ENCODE measurements at regions not wholly inside any gene's neighbourhood (a gene's known extent, or its start where the extent isn't known, plus 50 kb on each side); places are given as distances from the start of the nearest gene placed in this dataset.

GRCh38 chr22:26897384-26897783 lies 240.0 kb downstream of the MIAT start:
- no peak for DNase-seq

DNA sequence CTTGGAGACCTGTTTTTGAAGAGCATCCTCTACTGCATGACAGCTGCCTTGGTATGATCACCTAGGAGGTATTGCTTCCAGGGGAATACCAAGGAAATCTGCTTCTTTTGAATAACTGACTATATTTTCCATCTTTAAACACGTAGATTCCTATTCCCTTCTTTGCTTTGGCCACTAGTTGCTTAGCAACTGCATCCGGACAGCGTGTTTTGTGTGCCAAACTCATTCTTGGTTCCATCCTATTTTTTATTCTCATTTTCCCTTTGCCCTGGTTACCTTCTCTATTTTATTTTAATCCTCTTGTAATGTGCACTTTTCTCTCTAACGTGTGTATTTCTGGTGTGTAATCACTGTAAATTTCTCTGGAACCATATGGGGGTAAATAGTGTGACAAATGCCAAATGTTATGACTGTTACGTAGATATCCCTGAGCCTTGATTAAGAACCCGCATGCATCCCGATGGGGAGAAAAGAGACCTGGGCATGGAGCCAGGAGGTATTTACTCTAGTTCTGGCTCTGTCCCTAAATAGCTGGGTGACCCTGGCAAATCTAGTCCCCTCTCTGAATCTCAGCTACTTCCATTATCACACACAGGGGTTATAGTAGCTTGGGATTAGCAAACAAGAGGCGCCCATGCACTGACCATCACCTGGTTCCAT lies 241.7 kb downstream of the MIAT start:
- no peak for DNase-seq

DNA sequence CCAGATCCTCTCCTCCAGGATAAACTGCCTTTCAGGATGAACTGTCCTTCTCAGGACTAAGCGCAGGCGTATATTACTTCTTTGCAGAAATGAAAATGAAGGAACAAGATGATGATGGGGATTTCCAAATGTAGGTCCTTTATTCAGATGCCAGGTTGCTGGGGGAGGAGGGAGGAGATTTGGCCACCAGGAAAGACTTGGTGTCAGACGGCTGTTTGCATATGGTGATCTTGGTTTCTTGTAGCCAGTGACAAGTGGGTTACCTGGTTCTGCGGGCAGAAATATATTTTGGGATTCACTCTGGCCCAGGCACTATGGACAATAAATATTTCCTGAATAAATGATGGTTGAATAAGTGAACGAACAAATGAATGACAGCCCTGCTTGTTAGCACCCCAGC lies 243.4 kb downstream of the MIAT start:
- no peak for DNase-seq

DNA sequence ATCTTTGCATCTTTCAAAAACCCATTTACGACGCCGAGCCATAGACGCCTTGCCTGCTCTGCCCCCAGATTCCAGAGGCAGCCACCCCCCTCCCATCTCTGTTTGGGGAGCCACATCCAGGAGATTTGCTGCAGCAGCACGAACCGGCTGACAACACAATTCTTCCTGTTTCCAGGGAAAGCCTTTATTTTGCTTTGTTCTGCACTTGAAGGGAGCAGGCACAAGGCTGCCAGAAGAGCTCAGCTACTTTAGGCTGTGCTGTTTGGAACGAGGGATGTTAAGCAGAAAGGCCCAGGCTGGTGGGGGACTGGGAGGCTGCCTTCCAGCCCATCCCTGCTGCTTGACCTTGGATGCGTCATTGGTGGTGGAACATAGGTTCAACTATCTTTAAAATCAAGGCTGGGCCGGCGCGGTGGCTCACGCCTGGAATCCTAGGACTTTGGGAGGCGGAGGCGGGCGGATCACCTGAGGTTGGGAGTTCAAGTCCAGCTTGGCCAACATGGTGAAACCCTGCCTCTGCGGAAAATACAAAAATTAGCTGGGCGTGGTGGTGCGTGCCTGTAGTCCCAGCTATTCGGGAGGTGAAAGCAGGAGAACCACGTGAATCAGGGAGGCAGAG lies 243.9 kb downstream of the MIAT start:
- no peak for DNase-seq

DNA sequence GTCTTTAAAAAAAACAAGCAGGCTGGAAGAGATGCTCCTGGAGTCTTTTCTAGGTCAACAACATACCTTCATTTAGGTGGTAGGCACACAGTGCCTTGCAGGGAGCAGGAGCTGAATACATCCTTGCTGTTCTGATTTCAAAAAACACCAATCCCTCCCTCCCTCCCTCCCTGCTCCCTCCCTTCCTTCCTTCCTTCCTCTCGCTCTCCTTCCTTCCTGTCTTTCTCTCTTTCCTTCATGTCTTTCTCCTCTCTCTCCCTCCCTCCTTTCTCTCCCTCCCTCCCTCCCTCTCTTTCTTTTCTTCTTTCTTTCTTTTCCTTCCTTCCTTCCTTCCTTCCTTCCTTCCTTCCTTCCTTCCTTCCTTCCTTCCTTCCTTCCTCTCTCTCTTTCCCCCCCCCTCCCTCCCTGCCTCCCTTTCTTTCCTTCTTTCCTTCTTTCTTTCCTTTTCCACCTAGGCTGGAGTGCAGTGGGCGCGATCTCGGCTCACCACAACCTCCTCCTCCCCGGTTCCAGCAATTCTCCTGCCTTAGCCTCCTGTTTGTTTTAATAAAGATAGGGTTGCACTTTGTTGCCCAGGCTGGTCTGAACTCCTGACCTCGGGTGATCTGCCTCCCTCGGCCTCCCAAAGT lies 245.1 kb downstream of the MIAT start:
- DNase-seq, result no peak

DNA sequence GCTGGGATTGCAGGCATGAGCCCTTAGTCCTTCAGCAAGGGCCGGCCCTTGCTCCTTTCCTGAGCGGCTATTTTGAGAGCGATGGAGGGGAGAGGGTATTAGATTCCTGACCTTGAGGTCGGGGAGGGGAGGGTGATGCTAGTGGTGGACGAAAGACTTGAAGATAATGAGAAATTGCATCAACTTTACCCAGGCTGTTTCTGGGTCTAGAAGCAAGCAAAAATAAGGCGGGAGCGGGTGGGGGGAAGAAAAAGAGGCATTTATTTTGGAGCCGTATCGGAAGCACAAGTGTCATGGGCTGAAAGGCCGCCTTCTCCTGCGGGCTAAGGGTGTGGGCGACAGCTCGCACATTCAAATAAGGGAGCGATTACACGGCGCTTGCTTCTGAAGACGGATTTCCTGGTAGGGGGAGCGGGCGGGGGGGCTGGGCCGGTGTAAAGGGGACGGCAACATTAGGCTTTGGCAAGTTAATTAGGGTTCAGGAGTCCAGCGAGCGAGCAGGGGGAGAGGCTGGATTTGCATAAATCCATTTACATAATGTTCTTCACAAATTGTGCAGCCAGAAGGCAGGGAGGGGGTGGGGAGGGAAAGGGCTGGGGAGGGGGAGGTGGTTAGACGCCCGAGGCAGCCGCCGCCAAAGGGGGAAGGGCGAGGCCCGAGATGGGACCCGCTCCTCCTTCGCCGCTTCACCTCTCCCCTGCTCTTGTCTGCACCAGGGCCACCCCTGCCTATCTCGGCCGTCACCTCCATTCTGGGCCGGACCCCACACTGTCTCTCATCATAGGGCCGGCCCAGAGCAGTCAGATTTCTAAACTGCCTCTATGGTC lies 245.9 kb downstream of the MIAT start:
- no peak for DNase-seq

- DNase-seq, result no peak
These were observed 247.1 kb downstream of the MIAT start for GRCh38 chr22:26904483-26904882.

GRCh38 chr22:26905076-26905475 lies 247.7 kb downstream of the MIAT start:
- no peak for DNase-seq

DNA sequence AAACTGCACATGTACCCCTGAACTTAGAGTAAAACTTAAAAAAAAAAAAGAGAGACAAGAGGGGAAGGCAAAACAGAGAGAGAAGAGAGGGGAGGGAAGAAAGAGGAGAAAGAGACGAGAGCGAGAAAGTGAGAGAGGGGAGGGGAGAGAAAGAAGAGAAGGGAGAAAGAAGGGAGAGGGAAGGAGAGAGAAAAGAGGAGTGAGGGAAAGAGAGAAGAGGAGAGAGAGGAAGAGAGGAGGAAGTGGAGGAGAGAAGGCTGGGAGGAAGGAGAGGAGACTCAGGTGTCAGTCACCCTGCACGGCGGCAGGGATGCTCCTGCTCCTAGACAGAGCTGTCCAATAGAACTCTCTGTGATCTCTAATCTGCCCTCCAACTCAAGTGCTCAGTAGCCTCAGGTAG lies 248.3 kb downstream of the MIAT start:
- DNase-seq, result no peak

DNA sequence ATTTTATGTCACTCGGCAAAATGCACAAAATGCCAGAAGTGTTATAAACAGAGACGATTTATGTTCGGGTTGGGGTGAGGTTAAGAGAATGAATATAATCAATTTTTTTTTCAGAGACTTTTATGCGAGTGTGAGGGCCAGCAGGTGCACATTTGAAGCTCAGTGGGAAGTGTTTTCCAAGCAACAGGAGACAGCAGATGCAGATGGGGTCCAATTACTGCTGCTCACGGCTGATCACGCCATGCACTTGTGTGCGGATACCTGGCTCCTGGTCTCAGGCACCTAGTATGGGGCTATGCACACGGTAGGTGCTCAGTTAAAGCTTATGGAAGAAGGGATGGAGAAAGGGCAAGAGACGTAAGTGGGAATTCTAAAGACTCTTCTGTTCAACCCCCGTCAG lies 249.1 kb downstream of the MIAT start:
- no peak for DNase-seq

GRCh38 chr22:26907366-26907765 lies 250.0 kb downstream of the MIAT start:
- DNase-seq, result no peak

- no peak for DNase-seq
These were observed 253.5 kb downstream of the MIAT start for GRCh38 chr22:26910845-26911244.

GRCh38 chr22:26912655-26913345 lies 255.4 kb downstream of the MIAT start:
- no peak for DNase-seq

DNA sequence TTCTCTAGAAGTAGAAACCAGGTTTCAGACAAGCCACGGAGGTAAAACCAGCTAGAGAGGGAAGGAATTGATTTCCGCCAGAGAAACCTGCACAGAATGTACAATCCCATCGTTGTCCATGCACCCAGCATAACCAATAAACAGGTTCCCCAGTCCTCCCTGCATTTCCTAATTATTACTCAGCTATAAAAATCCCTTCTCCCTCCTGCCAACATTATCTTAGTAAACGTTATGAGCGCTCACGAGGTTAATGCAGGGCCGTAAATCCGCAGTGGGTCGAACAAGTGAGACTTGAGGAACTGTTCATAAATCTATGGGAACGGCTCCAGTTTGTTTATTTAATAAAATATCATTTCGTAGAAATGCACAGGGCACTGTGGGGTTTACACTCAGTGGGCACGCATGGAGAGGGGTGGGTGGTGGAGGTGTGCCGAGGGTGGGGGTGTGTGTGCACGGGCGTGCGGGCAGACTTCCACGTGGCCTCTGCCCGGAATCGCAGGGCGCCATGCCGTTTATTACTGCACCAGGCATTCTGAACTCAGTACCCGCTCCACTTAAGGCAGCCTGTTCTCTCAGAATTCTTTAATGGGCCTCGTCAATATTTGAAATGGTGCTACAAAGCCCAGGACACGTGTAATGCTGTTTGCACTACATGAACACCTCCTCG lies 257.3 kb downstream of the MIAT start:
- no peak for DNase-seq

GRCh38 chr22:26916236-26916635 lies 258.8 kb downstream of the MIAT start:
- no peak for DNase-seq

- DNase-seq, result no peak
These were observed 260.8 kb downstream of the MIAT start for GRCh38 chr22:26918226-26918625.

DNA sequence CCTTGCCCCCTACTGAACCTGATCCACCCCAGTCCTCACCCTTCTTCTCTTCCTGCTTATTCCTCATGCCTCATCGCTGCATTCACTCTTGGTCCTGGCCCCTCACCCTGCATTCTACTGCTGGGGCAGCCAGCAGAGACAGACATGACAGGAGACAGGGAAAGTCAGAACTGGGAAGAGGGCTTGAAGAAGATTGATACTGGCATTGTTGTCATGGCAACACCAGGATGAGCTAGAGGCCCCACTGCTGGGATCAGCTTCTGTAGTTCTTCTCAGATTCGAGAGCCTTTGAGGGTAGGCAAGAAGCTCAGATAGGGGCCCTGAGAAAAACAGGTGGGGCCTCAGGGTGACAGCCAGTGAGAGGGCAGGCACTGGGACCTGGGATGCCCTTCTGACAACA lies 264.3 kb downstream of the MIAT start:
- DNase-seq, result no peak

GRCh38 chr22:26922806-26923205 lies 265.4 kb downstream of the MIAT start:
- no peak for DNase-seq

- DNase-seq, result no peak
These were observed 266.1 kb downstream of the MIAT start for GRCh38 chr22:26923531-26923930.

- no peak for DNase-seq
These were observed 270.4 kb downstream of the MIAT start for GRCh38 chr22:26927821-26928220.

DNA sequence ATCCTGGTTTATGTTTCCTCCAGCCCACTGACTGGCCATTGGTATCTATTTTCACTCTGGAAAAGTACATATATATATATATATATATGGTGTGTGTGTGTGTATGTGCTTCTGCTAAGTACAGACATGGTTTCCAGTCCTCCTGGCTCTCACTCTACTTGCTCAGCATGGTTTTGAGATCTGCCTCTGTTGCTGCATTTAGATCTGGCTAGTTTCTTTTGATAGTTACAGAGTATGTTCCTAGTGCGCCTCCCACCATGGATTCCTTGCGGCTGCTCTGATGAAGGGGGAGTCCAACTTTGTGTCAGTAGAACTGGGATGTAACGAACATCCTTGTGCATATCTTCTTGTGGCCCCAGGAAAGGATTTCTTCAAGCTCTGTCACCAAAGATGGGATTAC lies 274.1 kb downstream of the MIAT start:
- no peak for DNase-seq

GRCh38 chr22:26933105-26933590 lies 275.8 kb downstream of the MIAT start:
- no peak for DNase-seq
